Suprapubic skin (tissue), 4 donors: ENCODE measurements at regions not wholly inside any gene's neighbourhood (a gene's known extent, or its start where the extent isn't known, plus 50 kb on each side); places are given as distances from the start of the nearest gene placed in this dataset.

ENCODE experiments used
- DNase-seq, 2 donors: peaks; one replicate each; pipeline ENCODE4 v3.0.0-alpha.2; 2019; ENCODE audit warnings: low spot score in 2 of 2
- H3K27ac ChIP-seq: fragments of 200-600 bp; sonication (generic); one replicate; pipeline ENCODE4 v1.5.1; 2019
- H3K27me3 ChIP-seq: fragments of 200-600 bp; sonication (generic); one replicate; pipeline ENCODE4 v1.5.1; 2019
- H3K36me3 ChIP-seq: fragments of 200-600 bp; sonication (generic); one replicate; pipeline ENCODE4 v1.5.1; 2019
- H3K4me1 ChIP-seq: fragments of 200-600 bp; sonication (generic); one replicate; pipeline ENCODE4 v1.5.1; 2019
- H3K4me3 ChIP-seq: fragments of 200-600 bp; sonication (generic); one replicate; pipeline ENCODE4 v1.5.1; 2019; ENCODE audit warnings: mild to moderate bottlenecking
- H3K9me3 ChIP-seq: fragments of 200-600 bp; sonication (generic); one replicate; pipeline ENCODE4 v1.5.1; 2019
- CTCF ChIP-seq, 2 donors: fragments of 200-600 bp in 1 of 2; fragments of 450-650 bp in 1 of 2; sonication (generic) in 1 of 2; IDR thresholded peaks; one replicate each; pipeline ENCODE4 v1.5.1; 2016 to 2019; ENCODE audit warnings: antibody characterized with exemption in 2 of 2, mild to moderate bottlenecking in 1 of 2, moderate library complexity in 1 of 2
- EP300 ChIP-seq: sonication (generic); formaldehyde crosslinking; IDR thresholded peaks from one replicate; pipeline ENCODE4 v1.6.1; 2017; ENCODE audit warnings: antibody characterized with exemption
- POLR2A ChIP-seq, 2 donors: fragments of 450-650 bp; IDR thresholded peaks; one replicate each; pipeline ENCODE4 v1.6.1; 2017; ENCODE audit warnings: antibody characterized with exemption in 2 of 2, mild to moderate bottlenecking in 2 of 2, moderate library complexity in 2 of 2
- POLR2AphosphoS5 ChIP-seq, 3 donors: sonication (generic); formaldehyde crosslinking; IDR thresholded peaks; one replicate each; pipeline ENCODE4 v1.6.1; 2017; ENCODE audit warnings: antibody characterized with exemption in 3 of 3
- WGBS: methylation state at CpG from one replicate; pipeline ENCODE4 v1.1.5; 2018; 5-methylcytosine and 5-hydroxymethylcytosine counted together

- Histone ChIP-seq H3K9me3 (no peaks in the 10 kb centered on the region), H3K36me3 (no peaks in the 10 kb centered on the region), H3K4me3 (no peak overlapping the region), H3K4me1 (no peaks in the 10 kb centered on the region), H3K27me3 (no peaks in the 10 kb centered on the region), H3K27ac (no peak overlapping the region)
- TF ChIP-seq CTCF (IDR thresholded peaks at IDR 0.05) (no peak), EP300 (no peak), POLR2AphosphoS5 (IDR thresholded peaks at IDR 0.05) (no peak), POLR2A (IDR thresholded peaks at IDR 0.05) (no peak)
- no peak for DNase-seq
- 54% methylated on average over 6 of the region's 6 CpGs for WGBS
Measured at GRCh38 chr3:104598848-104599511, 767.7 kb upstream of the ALCAM start.

GRCh38 chr3:104604326-104605010, 762.2 kb upstream of the ALCAM start:
- Histone ChIP-seq H3K36me3 (no peaks in the 10 kb centered on the region), H3K27ac (no peak overlapping the region), H3K4me3 (no peak overlapping the region), H3K4me1 (no peaks in the 10 kb centered on the region), H3K27me3 (no peaks in the 10 kb centered on the region), H3K9me3 (no peaks in the 10 kb centered on the region)
- no peak for DNase-seq
- no peak for TF ChIP-seq POLR2AphosphoS5 (IDR thresholded peaks at IDR 0.05)
- no peak for TF ChIP-seq CTCF (IDR thresholded peaks at IDR 0.05)
- TF ChIP-seq EP300 = no peak
- TF ChIP-seq POLR2A (IDR thresholded peaks at IDR 0.05) = no peak
- WGBS = 60% methylated on average over 3 of the region's 3 CpGs

GRCh38 chr3:104606812-104607211, 759.9 kb upstream of the ALCAM start:
- Histone ChIP-seq H3K9me3 (no peaks in the 10 kb centered on the region), H3K27ac (no peak overlapping the region), H3K4me3 (no peak overlapping the region), H3K36me3 (no peaks in the 10 kb centered on the region), H3K27me3 (no peaks in the 10 kb centered on the region), H3K4me1 (no peaks in the 10 kb centered on the region)
- TF ChIP-seq POLR2AphosphoS5 (IDR thresholded peaks at IDR 0.05) = no peak
- TF ChIP-seq POLR2A (IDR thresholded peaks at IDR 0.05) = no peak
- TF ChIP-seq CTCF (IDR thresholded peaks at IDR 0.05) = no peak
- TF ChIP-seq EP300 = no peak
- 32% methylated on average over 2 of the region's 2 CpGs for WGBS
- DNase-seq = no peak

DNA sequence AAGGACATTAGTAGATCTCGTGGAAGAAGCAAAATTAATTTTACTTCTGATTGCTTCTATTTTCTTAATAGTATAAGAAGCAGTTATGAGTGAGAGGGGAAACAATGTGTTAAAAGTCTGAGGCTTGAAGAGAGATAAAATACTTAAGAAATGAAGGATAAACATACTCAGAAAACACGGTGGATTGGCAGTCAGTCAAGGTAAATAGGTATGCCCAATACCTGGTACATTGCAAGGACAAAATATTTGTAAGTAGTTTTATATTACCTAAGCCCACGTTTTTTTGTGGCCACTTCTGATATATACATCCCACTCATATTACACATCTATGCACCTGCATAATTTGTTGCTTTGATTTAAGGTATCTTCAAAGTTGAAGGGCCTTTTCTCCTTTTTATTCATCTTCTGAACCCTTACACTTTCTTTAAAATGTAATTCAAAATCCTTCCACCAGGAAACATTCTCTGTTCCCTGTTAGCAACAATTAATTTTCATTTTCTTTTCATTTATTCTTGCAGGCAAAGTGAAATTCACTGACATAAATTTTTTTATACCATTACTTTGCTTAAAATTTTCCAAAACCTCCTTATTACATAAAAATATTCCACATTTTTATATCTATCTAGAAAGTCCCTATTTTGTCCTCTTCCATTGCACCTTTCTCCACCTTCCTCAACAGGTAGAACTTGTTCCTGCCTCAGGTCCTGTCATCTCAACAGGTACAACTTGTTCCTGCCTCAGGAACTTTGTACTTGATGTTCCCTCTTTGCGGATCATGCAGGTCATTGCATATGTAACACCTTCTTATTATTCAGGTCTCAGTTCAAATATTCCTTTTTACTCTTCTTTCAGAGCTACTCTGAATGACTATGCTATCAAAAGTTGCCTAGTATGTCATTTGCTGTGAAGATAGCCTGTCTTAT, 755.7 kb upstream of the ALCAM start:
- no peaks in the 10 kb centered on the region for H3K36me3 ChIP-seq

DNA sequence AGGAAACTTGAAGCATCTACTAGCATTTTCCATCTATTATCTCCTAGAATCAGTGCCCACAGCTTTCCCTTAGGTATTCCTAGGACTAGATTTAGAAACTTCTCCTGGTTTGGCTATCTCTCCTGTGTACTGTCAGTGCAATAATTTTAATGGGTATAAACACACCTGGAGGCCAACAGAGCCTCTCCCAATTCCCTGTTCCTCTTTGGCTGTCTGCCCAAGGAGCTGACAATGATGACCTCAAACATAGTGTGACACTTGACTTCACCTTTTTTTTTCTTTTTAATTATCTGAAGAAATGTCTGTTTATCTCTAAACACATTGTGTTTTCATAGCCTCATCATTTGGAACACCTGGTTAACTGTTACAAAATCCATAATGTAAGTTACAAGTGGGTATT, 754.5 kb upstream of the ALCAM start:
- no peak for DNase-seq
- TF ChIP-seq EP300 (no peak), CTCF (IDR thresholded peaks at IDR 0.05) (no peak), POLR2AphosphoS5 (IDR thresholded peaks at IDR 0.05) (no peak), POLR2A (IDR thresholded peaks at IDR 0.05) (no peak)
- no peaks in the 10 kb centered on the region for H3K27me3 ChIP-seq
- no peaks in the 10 kb centered on the region for H3K4me1 ChIP-seq
- H3K9me3 ChIP-seq = no peaks in the 10 kb centered on the region
- peak overlapping the region; percentile 44 for H3K27ac ChIP-seq
- H3K36me3 ChIP-seq = no peaks in the 10 kb centered on the region
- H3K4me3 ChIP-seq = no peak overlapping the region

More for the DNA sequence above, 755.7 kb upstream of the ALCAM start:
- H3K27me3 ChIP-seq = no peaks in the 10 kb centered on the region
- peak overlapping the region; percentile 44 for H3K27ac ChIP-seq
- H3K9me3 ChIP-seq = no peaks in the 10 kb centered on the region
- peak in 1 of 3 donors; percentile 62 for TF ChIP-seq POLR2AphosphoS5 (IDR thresholded peaks at IDR 0.05)
- TF ChIP-seq EP300 = no peak
- no peak for DNase-seq
- H3K4me1 ChIP-seq = no peaks in the 10 kb centered on the region
- WGBS = 45% methylated on average over 4 of the region's 4 CpGs
- no peak overlapping the region for H3K4me3 ChIP-seq
